ENCODE measurements at regions not wholly inside any gene's neighbourhood (a gene's known extent, or its start where the extent isn't known, plus 50 kb on each side); places are given as distances from the start of the nearest gene placed in this dataset.

GRCh38 chr3:187900993-187901755 is 155.9 kb upstream of the BCL6 start:
- H3K4me3 ChIP-seq (ENCODE audit: insufficient read depth, low read depth, low read length) = no peak overlapping the region
- H2AFZ ChIP-seq (replicated peaks; ENCODE audit: low read length, poor library complexity) = no peak overlapping the region
- H3K23ac ChIP-seq (ENCODE audit: low read depth, low read length) = no peak overlapping the region
- ATAC-seq (ENCODE audit: low read depth) (no peak), DNase-seq (no peak)
- no CpG with 5 or more reads among the region's 4 CpGs for WGBS, 2 experiments (ENCODE audit: extremely low coverage in 2 of 2, insufficient read length in 1 of 2)
- no TSS peak for BruUV-seq (replicated peaks)
- H4K8ac ChIP-seq (ENCODE audit: low read depth in 2 of 2, low read length in 2 of 2) = no peak overlapping the region
- in situ Hi-C loops (cut with MboI; ENCODE audit: low sequenced_read_pairs) = no loop called here
- intact Hi-C loops (cut with micrococcal nuclease) = no loop called here
- TF ChIP-seq POLR2A (IDR thresholded peaks at IDR 0.05; ENCODE audit: low read depth, low read length) (no peak), MXI1 (IDR thresholded peaks at IDR 0.05; ENCODE audit: borderline replicate concordance, low read depth, low read length) (no peak), CTCF (conservative IDR thresholded peaks at IDR 0.05; ENCODE audit: low read depth, low read length) (no peak), FOS (IDR thresholded peaks at IDR 0.05; ENCODE audit: low read depth, low read length) (no peak), CEBPB (IDR thresholded peaks at IDR 0.05; ENCODE audit: low read depth, low read length) (no peak), MAZ (IDR thresholded peaks at IDR 0.05; ENCODE audit: borderline replicate concordance, low read depth, low read length) (no peak), RAD21 (IDR thresholded peaks at IDR 0.05; ENCODE audit: low read length) (no peak), RCOR1 (IDR thresholded peaks at IDR 0.05; ENCODE audit: insufficient replicate concordance, low read length) (no peak)
- H2AK9ac ChIP-seq (replicated peaks; ENCODE audit: low read depth, low read length, poor library complexity) = no peak overlapping the region
- no peak overlapping the region for H2BK15ac ChIP-seq (ENCODE audit: low read depth, low read length)
- H2BK5ac ChIP-seq (ENCODE audit: low read depth, low read length, poor library complexity, severe bottlenecking) = no peak overlapping the region
- H3K9me1 ChIP-seq (ENCODE audit: insufficient read depth, low read length) = no peaks in the 10 kb centered on the region
- no peaks in the 10 kb centered on the region for H4K20me1 ChIP-seq (ENCODE audit: insufficient read depth, low read length)
- H2BK120ac ChIP-seq (ENCODE audit: low read depth, low read length) = no peak overlapping the region
- dilution Hi-C loops (cut with HindIII; ENCODE audit: low sequenced_read_pairs, unreplicated experiment) = no loop called here
- H4K5ac ChIP-seq (ENCODE audit: low read depth, low read length) = no peak overlapping the region
- ChIA-PET CTCF (no interaction called here), POLR2A (ENCODE audit: unreplicated experiment) (no interaction called here)
- no peaks in the 10 kb centered on the region for H3K36me3 ChIP-seq (ENCODE audit: control insufficient read depth, insufficient read depth, low read length)
- no peak overlapping the region for H3K4ac ChIP-seq (ENCODE audit: low read depth, low read length)
- H3K27me3 ChIP-seq (ENCODE audit: control insufficient read depth, insufficient read depth, low read length) = peaks cover 19% of the 10 kb centered on the region; the same call in 1 of the 2 replicates
- H4K91ac ChIP-seq (ENCODE audit: insufficient read depth, low read depth, low read length) = no peak overlapping the region
- H3K79me1 ChIP-seq (ENCODE audit: low read depth in 1 of 2, low read length in 2 of 2) = no peaks in the 10 kb centered on the region
- H3K4me2 ChIP-seq (ENCODE audit: low read depth, low read length) = no peak overlapping the region
- H3K14ac ChIP-seq (replicated peaks; ENCODE audit: low read depth, low read length) = no peak overlapping the region
- no peak overlapping the region for H3K18ac ChIP-seq (ENCODE audit: low read depth, low read length)
- H2AK5ac ChIP-seq (ENCODE audit: low read depth, low read length) = no peak overlapping the region
- H3K9ac ChIP-seq (ENCODE audit: low read depth, low read length) = no peak overlapping the region
- H3K9me3 ChIP-seq (ENCODE audit: control insufficient read depth, insufficient read depth, low read length) = peaks cover 2% of the 10 kb centered on the region; the same call in 1 of the 2 replicates
- H2BK20ac ChIP-seq (ENCODE audit: low read depth, low read length) = no peak overlapping the region
- H3K27ac ChIP-seq (ENCODE audit: insufficient read depth, low read length) = no peak overlapping the region
- no peaks in the 10 kb centered on the region for H3K4me1 ChIP-seq (ENCODE audit: control insufficient read depth, insufficient read depth, low read length)
- H3K56ac ChIP-seq (ENCODE audit: extremely low read depth, insufficient read depth, low read length) = no peak overlapping the region

Measured in IMR-90 (cell line).